G401.6 (cell line): ENCODE measurements at regions not wholly inside any gene's neighbourhood (a gene's known extent, or its start where the extent isn't known, plus 50 kb on each side); places are given as distances from the start of the nearest gene placed in this dataset.
"Not testable (repeated sequence)": the region's sequence is repeated elsewhere in the genome, so short reads cannot be mapped to it uniquely, and the experiment has no call there.

Source experiments
- FAIRE-seq: peaks from 2 replicates; lab custom pipeline; 2012; peaks lifted over from hg19 to GRCh38; lab: Jason Lieb, UNC

GRCh38 chrX:128769495-128769894 is 717.3 kb upstream of the ACTRT1 start:
- FAIRE-seq: no peak

GRCh38 chrX:128759745-128760144 is 707.5 kb upstream of the ACTRT1 start:
- FAIRE-seq: no peak

DNA sequence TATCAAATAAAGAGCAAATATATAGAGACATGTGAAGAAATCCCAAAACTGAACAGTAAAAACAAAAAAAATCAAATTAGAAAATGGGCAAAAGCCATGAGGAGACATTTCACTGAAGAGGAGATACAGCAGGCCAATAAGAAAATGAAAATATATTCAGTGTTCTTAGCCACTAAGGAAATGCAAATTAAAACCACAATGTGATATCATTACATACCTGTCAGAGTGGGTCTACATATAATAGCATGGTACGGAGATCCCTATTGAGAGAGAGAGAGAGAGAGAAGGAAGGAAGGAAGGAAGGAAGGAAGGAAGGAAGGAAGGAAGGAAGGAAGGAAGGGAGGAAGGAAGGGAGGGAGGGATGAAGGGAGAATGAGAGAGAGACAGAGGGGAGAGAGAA is 707.0 kb upstream of the ACTRT1 start:
- FAIRE-seq: no peak

DNA sequence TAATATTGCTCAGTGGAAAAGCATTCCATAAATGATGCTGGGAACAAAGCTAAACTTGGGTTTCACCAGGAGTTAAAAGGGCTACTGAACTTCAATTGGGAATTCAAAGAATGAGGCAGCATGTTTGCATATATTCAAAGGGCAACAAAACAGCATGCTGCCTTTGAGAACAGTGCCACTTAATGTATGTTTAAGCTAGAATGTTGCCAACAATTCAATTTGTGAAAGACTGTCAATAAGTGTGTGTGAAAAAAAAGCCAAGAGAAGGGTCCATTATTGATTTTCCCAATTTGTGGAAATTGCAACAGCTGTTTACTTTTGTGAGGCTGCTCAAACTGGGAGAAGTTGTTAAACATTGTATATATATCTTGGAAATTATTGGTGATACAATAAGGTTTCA is 701.9 kb upstream of the ACTRT1 start:
- FAIRE-seq: no peak

DNA sequence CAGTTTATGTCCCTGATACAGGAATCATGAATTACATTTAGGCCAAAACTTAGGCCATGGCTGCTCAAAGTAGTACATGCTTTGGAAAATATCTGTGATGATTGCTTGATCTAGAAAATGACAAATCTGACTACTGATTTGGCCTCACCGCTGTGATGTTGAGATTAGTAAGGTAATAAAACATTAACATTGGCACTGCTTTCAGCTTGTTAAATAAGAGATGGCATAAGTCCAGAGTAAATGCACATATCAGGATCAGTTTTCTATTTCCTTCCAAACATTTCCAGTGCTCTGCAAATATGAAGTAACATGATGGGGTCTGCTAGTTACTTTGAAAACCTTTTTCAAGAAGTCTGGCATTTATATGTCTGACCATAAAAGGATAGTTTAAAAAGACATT is 687.3 kb upstream of the ACTRT1 start:
- no peak for FAIRE-seq

GRCh38 chrX:128728943-128729342 is 676.7 kb upstream of the ACTRT1 start:
- no peak for FAIRE-seq

DNA sequence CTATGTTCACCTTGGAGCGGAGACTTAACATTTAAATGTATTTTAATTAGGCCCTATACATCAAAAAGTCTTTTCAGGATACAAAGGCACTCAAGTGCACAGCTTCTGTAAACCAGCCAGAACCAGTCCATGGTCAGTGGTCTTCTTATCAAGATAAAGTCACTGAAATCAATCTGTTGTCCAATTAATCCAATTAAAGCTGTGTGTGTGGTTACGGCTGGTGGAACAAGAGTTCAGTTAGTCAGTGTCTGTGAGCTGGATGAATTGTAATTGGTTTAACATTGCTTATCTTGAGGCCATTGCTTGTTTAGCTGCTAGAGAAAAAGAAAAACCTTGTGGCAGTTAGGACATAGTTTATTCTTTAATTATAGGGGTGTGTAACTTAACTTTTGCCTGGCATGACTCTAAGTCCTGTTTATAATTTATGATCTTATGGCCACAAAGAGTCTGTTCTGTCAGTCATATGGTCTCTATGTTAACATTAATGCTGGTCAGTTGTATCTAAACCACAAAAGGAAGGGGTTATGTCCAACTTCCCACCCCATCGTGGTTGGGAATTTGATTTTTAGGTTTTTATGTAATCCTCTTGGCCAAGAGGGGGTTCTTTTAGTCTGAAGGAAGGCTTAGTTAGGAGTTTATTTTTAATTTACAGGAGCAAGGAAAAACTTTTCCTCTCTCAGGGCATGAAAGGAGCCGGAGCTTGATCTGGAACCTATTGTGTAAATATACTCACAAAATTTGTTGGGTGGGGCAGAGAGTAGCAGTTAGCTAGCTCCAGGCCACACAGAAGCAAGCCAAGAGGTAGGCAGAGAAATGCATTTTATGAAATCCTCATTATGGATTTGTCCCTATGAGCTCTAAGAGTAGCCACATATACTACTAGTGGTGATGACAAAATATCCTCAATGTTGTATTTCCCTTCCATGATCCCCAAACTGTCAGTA is 665.7 kb upstream of the ACTRT1 start:
- FAIRE-seq: no peak

- FAIRE-seq: no peak
Measured at GRCh38 chrX:128714425-128714824, 662.2 kb upstream of the ACTRT1 start.

- FAIRE-seq: no peak
Measured at GRCh38 chrX:128699716-128700285, 647.6 kb upstream of the ACTRT1 start.

- no peak for FAIRE-seq
Measured at GRCh38 chrX:128698573-128699181, 646.5 kb upstream of the ACTRT1 start.

- no peak for FAIRE-seq
Measured at GRCh38 chrX:128691872-128692271, 639.7 kb upstream of the ACTRT1 start.

GRCh38 chrX:128685387-128685786 is 633.2 kb upstream of the ACTRT1 start:
- no peak for FAIRE-seq

DNA sequence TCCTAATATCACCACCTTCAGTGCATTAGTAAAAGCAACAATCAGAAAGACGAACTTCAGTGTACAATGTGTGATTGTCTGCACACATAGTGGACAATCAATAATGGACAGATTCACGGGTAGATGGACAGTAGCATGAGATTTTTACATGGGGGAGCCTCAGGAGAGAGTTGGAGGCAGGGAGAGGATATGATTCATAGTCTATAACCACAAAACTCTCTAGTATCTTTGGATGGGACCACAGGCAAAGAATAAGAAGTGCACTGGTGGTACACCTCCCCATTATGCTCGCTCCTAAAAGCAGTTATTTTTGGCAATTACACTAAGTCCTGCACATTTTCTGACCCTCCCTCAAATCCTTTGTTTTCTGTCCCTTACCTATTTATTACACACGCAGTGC is 624.4 kb upstream of the ACTRT1 start:
- no peak for FAIRE-seq

- not testable (repeated sequence) for FAIRE-seq
Measured at GRCh38 chrX:128674326-128675086, 622.3 kb upstream of the ACTRT1 start.

- FAIRE-seq: no peak
Measured at GRCh38 chrX:128664211-128664610, 612.0 kb upstream of the ACTRT1 start.

GRCh38 chrX:128653524-128654060 is 601.4 kb upstream of the ACTRT1 start:
- no peak for FAIRE-seq

GRCh38 chrX:128650326-128650725 is 598.1 kb upstream of the ACTRT1 start:
- no peak for FAIRE-seq

DNA sequence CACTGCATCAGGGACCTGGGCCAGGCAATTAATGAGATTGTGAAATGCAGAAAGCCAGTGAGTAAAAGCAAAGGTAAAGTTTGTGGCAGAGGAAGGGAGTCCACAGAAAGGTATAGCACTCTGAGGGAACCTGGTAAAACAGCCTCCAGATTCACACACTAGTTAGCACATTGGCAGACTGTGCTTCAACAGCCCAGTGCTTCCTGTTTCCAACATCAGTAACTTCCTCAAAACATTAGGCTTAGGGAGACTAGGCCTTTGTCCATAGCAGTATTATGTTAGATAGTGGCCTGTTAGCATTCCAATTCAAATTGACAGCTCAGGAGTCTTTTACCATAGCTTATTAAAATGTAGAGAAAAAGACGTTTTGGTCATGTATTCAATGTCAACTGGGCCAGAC is 582.6 kb upstream of the ACTRT1 start:
- FAIRE-seq: no peak

DNA sequence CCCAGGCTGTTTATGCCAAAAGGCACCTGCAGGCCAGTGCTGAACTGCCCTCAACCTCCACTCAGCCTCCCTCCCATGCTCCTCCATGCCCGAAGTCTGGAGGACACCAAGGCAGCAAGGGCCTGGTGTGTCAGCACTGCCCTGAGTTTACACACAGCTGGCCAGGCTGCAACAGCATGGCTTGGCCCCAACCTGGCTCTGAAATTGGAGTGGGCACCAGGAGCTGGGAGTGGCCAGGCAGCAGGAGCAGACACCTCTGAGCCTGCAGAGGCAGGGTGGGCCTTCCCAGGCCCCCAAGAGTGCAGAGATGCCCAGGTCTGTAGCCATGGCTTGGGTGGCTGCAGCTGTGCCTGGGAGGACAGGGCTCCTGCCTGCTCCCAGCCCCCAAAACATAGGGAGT is 571.2 kb upstream of the ACTRT1 start:
- no peak for FAIRE-seq

- no peak for FAIRE-seq
Measured at GRCh38 chrX:128622296-128622695, 570.1 kb upstream of the ACTRT1 start.

- FAIRE-seq: no peak
Measured at GRCh38 chrX:128619490-128619889, 567.3 kb upstream of the ACTRT1 start.

DNA sequence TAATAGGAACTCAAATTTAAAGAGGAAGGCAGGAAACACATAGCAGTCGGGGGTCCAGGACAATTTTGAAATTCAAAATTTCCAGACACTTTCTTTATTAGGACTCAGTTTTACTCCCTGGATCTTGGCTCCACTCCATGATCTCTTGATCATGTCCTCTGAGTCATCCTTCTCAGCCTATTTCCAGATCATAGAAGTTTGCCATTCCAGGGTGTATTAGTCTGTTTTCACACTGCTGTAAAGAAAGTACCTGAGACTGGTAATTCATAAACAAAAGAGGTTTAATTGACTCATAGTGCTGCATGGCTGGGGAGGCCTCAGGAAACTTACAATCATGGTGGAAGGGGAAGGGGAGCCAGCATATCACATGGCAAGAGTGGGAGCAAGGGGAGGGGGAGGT is 564.7 kb upstream of the ACTRT1 start:
- FAIRE-seq: no peak
